ENCODE measurements at regions not wholly inside any gene's neighbourhood (a gene's known extent, or its start where the extent isn't known, plus 50 kb on each side); places are given as distances from the start of the nearest gene placed in this dataset.

DNA sequence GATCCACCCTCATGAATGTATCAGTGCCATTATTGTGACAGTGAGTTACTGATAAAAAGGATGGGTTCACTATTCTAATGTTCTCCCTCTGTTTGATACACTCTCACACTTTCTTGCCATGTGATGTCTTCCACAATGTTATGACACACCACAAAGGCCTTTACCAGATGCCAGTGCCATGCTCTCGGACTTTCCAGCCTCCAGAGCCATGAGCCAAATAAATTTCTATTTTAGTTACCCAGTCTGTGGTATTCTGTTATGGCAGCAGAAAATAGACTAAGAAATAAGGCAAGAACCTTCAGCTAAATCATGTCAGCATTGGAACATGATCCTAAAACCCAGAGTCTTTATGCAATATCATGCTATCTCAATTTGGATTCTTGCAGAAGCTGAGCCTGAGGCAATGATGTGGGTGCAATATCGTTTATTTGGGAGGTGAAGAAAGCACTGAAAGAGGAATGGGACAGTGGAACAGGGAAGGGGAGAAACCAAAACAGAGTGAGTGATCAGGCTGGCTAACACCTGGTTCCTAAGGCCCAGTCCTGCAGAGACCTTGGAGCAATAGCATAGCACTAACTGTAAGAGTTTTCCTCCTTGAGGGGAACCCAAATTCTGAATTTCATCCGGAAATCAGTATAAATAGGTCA is 130.4 kb upstream of the LRFN2 start:
- Histone ChIP-seq H3K9me3 (ENCODE audit: low read length) (no peaks in the 10 kb centered on the region), H3K4me2 (ENCODE audit: low read depth, low read length) (no peak overlapping the region), H3K4me1 (ENCODE audit: insufficient read depth, low read length) (peaks cover 25% of the 10 kb centered on the region), H3K9ac (ENCODE audit: insufficient read depth, low read depth, low read length) (no peak overlapping the region), H3K79me2 (ENCODE audit: insufficient read depth, low read length) (no peaks in the 10 kb centered on the region), H2AFZ (ENCODE audit: low read length) (no peak overlapping the region), H3K4me3 (replicated peaks in 1 of 3; ENCODE audit: insufficient read depth in 1 of 3, low read depth in 2 of 3, low read length in 3 of 3) (no peak overlapping the region), H3K27ac (ENCODE audit: extremely low read length, insufficient read depth, low read length) (no peak overlapping the region), H3K27me3 (ENCODE audit: control insufficient read depth in 1 of 2, insufficient read depth in 2 of 2, low read length in 2 of 2) (peaks cover 5 to 30% of the 10 kb centered on the region in 2 experiments; a peak in 4 of 5 replicates), H3K36me3 (replicated peaks in 1 of 2; ENCODE audit: control insufficient read depth in 1 of 2, insufficient read depth in 2 of 2, low read length in 2 of 2) (no peaks in the 10 kb centered on the region), H4K20me1 (ENCODE audit: insufficient read depth, low read length) (peaks cover 7% of the 10 kb centered on the region; the same call in 1 of the 2 replicates)
- ChIA-PET POLR2A (no interaction called here), CTCF (ENCODE audit: low intra/inter-chr PET ratio, low total read pairs) (no interaction called here)
- WGBS (ENCODE audit: low lambda C conversion rate): 3% methylated on average over 3 of the region's 3 CpGs
- in situ Hi-C loops (cut with HindIII; ENCODE audit: extremely low pct_ligation_motif_present, low pct_unique_long_range_greater_than_20kb) (no loop called here), intact Hi-C loops (cut with micrococcal nuclease; ENCODE audit: unreplicated experiment) (no loop called here)
- FAIRE-seq (no peak), ATAC-seq (no peak), DNase-seq (ENCODE audit: low spot score) (no peak)
- BruUV-seq (replicated peaks): no TSS peak
- no peak for TF ChIP-seq ZNF383 (CRISPR knock-in tag; IDR thresholded peaks at IDR 0.05; ENCODE audit: borderline replicate concordance)

DNA sequence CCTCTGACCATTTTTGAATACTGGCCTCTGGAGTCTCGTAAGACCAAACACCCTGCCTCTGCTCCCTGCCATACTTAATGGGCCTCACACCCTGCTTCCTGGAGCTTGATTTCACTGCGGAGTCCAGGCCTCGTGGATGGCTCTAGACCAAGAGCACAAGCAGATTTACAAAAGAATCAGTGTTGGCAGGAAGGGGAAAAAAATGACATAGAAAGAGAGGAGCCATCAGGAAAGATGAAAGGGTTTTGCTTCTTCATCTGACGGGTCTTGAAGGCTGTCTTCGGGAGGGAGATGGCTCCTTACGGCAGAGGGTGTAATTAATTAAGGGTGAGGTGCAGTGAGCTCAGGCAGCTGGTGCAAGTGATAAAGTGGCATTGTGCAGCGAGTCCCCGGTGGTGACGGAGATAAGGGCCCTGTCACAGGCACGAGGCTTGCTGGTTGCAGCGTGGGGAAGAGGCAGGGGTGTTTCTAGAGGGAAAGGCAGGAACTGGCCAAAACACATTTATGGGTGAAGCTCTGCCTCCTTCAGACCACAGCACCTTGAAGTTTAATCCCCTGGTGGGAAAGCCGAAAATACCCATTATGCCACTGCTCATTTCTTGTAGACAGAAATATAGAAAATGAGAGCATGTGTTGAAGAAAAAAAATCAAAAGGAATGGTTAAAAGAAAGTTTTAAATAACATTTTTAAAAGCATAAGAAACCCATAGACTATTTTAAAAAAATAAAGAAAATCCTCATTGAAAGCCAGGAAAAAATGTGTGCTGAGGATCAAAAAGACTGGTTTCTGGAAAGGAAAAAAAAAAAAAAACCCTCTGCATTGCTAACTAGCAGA is 128.6 kb upstream of the LRFN2 start:
- no peak overlapping the region for H2AFZ ChIP-seq (ENCODE audit: low read length)
- H3K79me2 ChIP-seq (ENCODE audit: insufficient read depth, low read length): no peaks in the 10 kb centered on the region
- no peak for ATAC-seq
- in situ Hi-C loops (cut with HindIII; ENCODE audit: extremely low pct_ligation_motif_present, low pct_unique_long_range_greater_than_20kb) (no loop called here), intact Hi-C loops (cut with micrococcal nuclease; ENCODE audit: unreplicated experiment) (no loop called here)
- TF ChIP-seq, protein P1, sequence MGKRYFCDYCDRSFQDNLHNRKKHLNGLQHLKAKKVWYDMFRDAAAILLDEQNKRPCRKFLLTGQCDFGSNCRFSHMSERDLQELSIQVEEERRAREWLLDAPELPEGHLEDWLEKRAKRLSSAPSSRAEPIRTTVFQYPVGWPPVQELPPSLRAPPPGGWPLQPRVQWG (CRISPR knock-in tag; IDR thresholded peaks at IDR 0.05; ENCODE audit: borderline replicate concordance, low read depth): no peak
- TF ChIP-seq, protein P2, sequence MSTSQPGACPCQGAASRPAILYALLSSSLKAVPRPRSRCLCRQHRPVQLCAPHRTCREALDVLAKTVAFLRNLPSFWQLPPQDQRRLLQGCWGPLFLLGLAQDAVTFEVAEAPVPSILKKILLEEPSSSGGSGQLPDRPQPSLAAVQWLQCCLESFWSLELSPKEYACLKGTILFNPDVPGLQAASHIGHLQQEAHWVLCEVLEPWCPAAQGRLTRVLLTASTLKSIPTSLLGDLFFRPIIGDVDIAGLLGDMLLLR (CRISPR knock-in tag; IDR thresholded peaks at IDR 0.05): 0 out of 2 replicates have a peak, but pooled peaks have one; percentile 10
- H3K4me1 ChIP-seq (ENCODE audit: insufficient read depth, low read length): peaks cover 19% of the 10 kb centered on the region
- no peak for DNase-seq (ENCODE audit: low spot score)
- CTCF ChIA-PET (ENCODE audit: low intra/inter-chr PET ratio, low total read pairs): no interaction called here
- H3K9me3 ChIP-seq (ENCODE audit: low read length): no peaks in the 10 kb centered on the region
- POLR2A ChIA-PET: no interaction called here
- H4K20me1 ChIP-seq (ENCODE audit: insufficient read depth, low read length): peaks cover 7% of the 10 kb centered on the region; the same call in 1 of the 2 replicates
- H3K27ac ChIP-seq (ENCODE audit: extremely low read length, insufficient read depth, low read length): no peak overlapping the region
- no peak overlapping the region for H3K9ac ChIP-seq (ENCODE audit: insufficient read depth, low read depth, low read length)
- no TSS peak for BruUV-seq (replicated peaks)
- WGBS (ENCODE audit: low lambda C conversion rate): 46% methylated on average over 12 of the region's 12 CpGs
- H3K36me3 ChIP-seq (replicated peaks in 1 of 2; ENCODE audit: control insufficient read depth in 1 of 2, insufficient read depth in 2 of 2, low read length in 2 of 2): no peaks in the 10 kb centered on the region
- peaks cover 7 to 29% of the 10 kb centered on the region in 2 experiments; a peak in 4 of 5 replicates for H3K27me3 ChIP-seq (ENCODE audit: control insufficient read depth in 1 of 2, insufficient read depth in 2 of 2, low read length in 2 of 2)
- no peak overlapping the region for H3K4me3 ChIP-seq (replicated peaks in 1 of 3; ENCODE audit: insufficient read depth in 1 of 3, low read depth in 2 of 3, low read length in 3 of 3)
- no peak for FAIRE-seq
- no peak overlapping the region for H3K4me2 ChIP-seq (ENCODE audit: low read depth, low read length)
